Uterus (tissue), 3 donors: ENCODE measurements at regions not wholly inside any gene's neighbourhood (a gene's known extent, or its start where the extent isn't known, plus 50 kb on each side); places are given as distances from the start of the nearest gene placed in this dataset.

Source experiments
- DNase-seq, 2 donors: peaks; one replicate each; pipeline ENCODE4 v3.0.0-alpha.2; 2019 to 2020
- H3K27ac ChIP-seq, 2 donors: fragments of 200-600 bp; sonication (generic); 1 replicate in 1 of 2; 2 replicates in 1 of 2; pipeline ENCODE4 v1.5.1; 2016 to 2018
- H3K27me3 ChIP-seq, 2 donors: fragments of 200-600 bp; sonication (generic); one replicate each; pipeline ENCODE4 v1.5.1; 2018 to 2019; ENCODE audit warnings: control low read depth in 1 of 2
- H3K36me3 ChIP-seq, 2 donors: fragments of 200-600 bp; sonication (generic); one replicate each; pipeline ENCODE4 v1.5.1; 2019; ENCODE audit warnings: control low read depth in 1 of 2
- H3K4me1 ChIP-seq, 2 donors: fragments of 200-600 bp; sonication (generic); one replicate each; pipeline ENCODE4 v1.5.1; 2018 to 2019; ENCODE audit warnings: control low read depth in 1 of 2
- H3K4me3 ChIP-seq, 2 donors: fragments of 200-600 bp; sonication (generic); 1 replicate in 1 of 2; 2 replicates in 1 of 2; pipeline ENCODE4 v1.5.1; 2018 to 2019; ENCODE audit warnings: mild to moderate bottlenecking in 1 of 2
- H3K9me3 ChIP-seq, 2 donors: fragments of 200-600 bp; sonication (generic); one replicate each; pipeline ENCODE4 v1.5.1; 2019; ENCODE audit warnings: control low read depth in 1 of 2
- POLR2A ChIP-seq, 2 donors: fragments of 450-650 bp; IDR thresholded peaks; one replicate each; pipeline ENCODE4 v1.6.1; 2016; ENCODE audit warnings: antibody characterized with exemption in 2 of 2, mild to moderate bottlenecking in 1 of 2, moderate library complexity in 1 of 2
- intact Hi-C: fragments of 100-400 bp; cut with DNase I; formaldehyde crosslinking; loops from one replicate; pipeline ENCODE4 v1.15.1; 2023; ENCODE audit warnings: low total_unique reads
- TF ChIP-seq, protein P1 (sequence below), 4 experiments: fragments of 200-600 bp in 2 of 4; fragments of 450-650 bp in 2 of 4; sonication (generic) in 2 of 4; IDR thresholded peaks; one replicate each; pipeline ENCODE4 v1.5.1; 2016 to 2019; ENCODE audit warnings: antibody characterized with exemption in 4 of 4, mild to moderate bottlenecking in 2 of 4, moderate library complexity in 1 of 4
- donor health status: DM: yes; HTN: yes; CAD: no.

DNA sequence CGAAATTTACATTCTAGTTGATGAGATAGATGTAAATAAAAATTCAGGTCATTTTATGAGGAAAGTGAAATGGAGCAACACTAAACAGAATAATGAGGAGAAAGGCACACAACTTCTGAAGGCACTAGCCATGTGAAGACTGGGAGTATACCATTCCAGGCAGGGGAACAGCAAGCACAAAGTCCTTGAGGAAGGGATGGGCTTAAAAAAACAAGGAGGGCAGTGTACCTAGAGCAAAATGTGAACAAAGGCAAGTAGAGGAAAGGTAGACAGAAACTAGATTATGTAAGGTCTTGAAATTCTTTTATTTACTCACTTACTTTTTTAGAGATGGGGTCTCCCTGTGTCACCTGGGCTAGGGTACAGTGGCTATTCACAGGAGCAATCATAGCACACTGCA, 54.1 kb upstream of the LRIG2 start:
- H3K4me3 ChIP-seq = no peak overlapping the region
- H3K9me3 ChIP-seq = no peaks in the 10 kb centered on the region
- H3K4me1 ChIP-seq = no peaks in the 10 kb centered on the region
- TF ChIP-seq POLR2A (IDR thresholded peaks at IDR 0.05) = no peak
- TF ChIP-seq, protein P1, sequence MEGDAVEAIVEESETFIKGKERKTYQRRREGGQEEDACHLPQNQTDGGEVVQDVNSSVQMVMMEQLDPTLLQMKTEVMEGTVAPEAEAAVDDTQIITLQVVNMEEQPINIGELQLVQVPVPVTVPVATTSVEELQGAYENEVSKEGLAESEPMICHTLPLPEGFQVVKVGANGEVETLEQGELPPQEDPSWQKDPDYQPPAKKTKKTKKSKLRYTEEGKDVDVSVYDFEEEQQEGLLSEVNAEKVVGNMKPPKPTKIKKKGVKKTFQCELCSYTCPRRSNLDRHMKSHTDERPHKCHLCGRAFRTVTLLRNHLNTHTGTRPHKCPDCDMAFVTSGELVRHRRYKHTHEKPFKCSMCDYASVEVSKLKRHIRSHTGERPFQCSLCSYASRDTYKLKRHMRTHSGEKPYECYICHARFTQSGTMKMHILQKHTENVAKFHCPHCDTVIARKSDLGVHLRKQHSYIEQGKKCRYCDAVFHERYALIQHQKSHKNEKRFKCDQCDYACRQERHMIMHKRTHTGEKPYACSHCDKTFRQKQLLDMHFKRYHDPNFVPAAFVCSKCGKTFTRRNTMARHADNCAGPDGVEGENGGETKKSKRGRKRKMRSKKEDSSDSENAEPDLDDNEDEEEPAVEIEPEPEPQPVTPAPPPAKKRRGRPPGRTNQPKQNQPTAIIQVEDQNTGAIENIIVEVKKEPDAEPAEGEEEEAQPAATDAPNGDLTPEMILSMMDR (IDR thresholded peaks at IDR 0.05) = no peak
- H3K27me3 ChIP-seq = no peaks in the 10 kb centered on the region
- peak overlapping the region in 1 of 2 donors; percentile 78 for H3K27ac ChIP-seq
- DNase-seq = no peak
- intact Hi-C loops = no loop called here
- no peaks in the 10 kb centered on the region for H3K36me3 ChIP-seq

- H3K4me3 ChIP-seq = no peak overlapping the region
- H3K27ac ChIP-seq = peak overlapping the region; percentile 78 to 89
- TF ChIP-seq POLR2A (IDR thresholded peaks at IDR 0.05) = no peak
- TF ChIP-seq, protein P1 (IDR thresholded peaks at IDR 0.05) = peak in 1 of 4 experiments; percentile 30
- no peaks in the 10 kb centered on the region for H3K27me3 ChIP-seq
- no peaks in the 10 kb centered on the region for H3K4me1 ChIP-seq
- intact Hi-C loops = no loop called here
- no peaks in the 10 kb centered on the region for H3K9me3 ChIP-seq
- peak in 1 of 2 donors; percentile 27 for DNase-seq
- no peaks in the 10 kb centered on the region for H3K36me3 ChIP-seq
Observed at GRCh38 chr1:113021430-113022085, 51.4 kb upstream of the LRIG2 start.
